T-helper 1 cell treated with Interleukin-12 subunit alpha and Interleukin-12 subunit beta and Interleukin-4 antibody, amounts not matched to agents 30 μg/mL and 1 μg/mL, for 36 hours (primary cell): ENCODE measurements at regions not wholly inside any gene's neighbourhood (a gene's known extent, or its start where the extent isn't known, plus 50 kb on each side); places are given as distances from the start of the nearest gene placed in this dataset.

Experiments used
- H3K27ac Mint-ChIP-seq: one replicate; pipeline ENCODE4 v1.8.0; 2021; ENCODE audit warnings: mild to moderate bottlenecking, mixed read lengths
- H3K27me3 Mint-ChIP-seq: one replicate; pipeline ENCODE4 v1.8.0; 2021; ENCODE audit warnings: low read depth, mixed read lengths
- H3K36me3 Mint-ChIP-seq: one replicate; pipeline ENCODE4 v1.8.0; 2021; ENCODE audit warnings: low read depth, mixed read lengths
- H3K4me1 Mint-ChIP-seq: one replicate; pipeline ENCODE4 v1.8.0; 2021; ENCODE audit warnings: low read depth, mixed read lengths
- H3K4me3 Mint-ChIP-seq: one replicate; pipeline ENCODE4 v1.8.0; 2021; ENCODE audit warnings: mild to moderate bottlenecking, moderate library complexity, mixed read lengths
- H3K9me3 Mint-ChIP-seq: one replicate; pipeline ENCODE4 v1.8.0; 2021; ENCODE audit warnings: mixed read lengths

- no peak overlapping the region for H3K27ac Mint-ChIP-seq
- no peaks in the 10 kb centered on the region for H3K4me1 Mint-ChIP-seq
- no peaks in the 10 kb centered on the region for H3K27me3 Mint-ChIP-seq
- H3K9me3 Mint-ChIP-seq = no peaks in the 10 kb centered on the region
- no peaks in the 10 kb centered on the region for H3K36me3 Mint-ChIP-seq
- no peak overlapping the region for H3K4me3 Mint-ChIP-seq
Observed at GRCh38 chr6:147080225-147080624, 124.0 kb upstream of the STXBP5 start.

GRCh38 chr6:147081076-147081609 lies 123.1 kb upstream of the STXBP5 start:
- Mint-ChIP-seq H3K4me3 (no peak overlapping the region), H3K9me3 (no peaks in the 10 kb centered on the region), H3K27ac (no peak overlapping the region), H3K4me1 (no peaks in the 10 kb centered on the region), H3K36me3 (no peaks in the 10 kb centered on the region), H3K27me3 (no peaks in the 10 kb centered on the region)

GRCh38 chr6:147087641-147088040 lies 116.6 kb upstream of the STXBP5 start:
- Mint-ChIP-seq H3K27me3 (no peaks in the 10 kb centered on the region), H3K9me3 (peaks cover 6% of the 10 kb centered on the region)

GRCh38 chr6:147088861-147089260 lies 115.4 kb upstream of the STXBP5 start:
- Mint-ChIP-seq H3K27ac (no peak overlapping the region), H3K4me1 (no peaks in the 10 kb centered on the region), H3K9me3 (peaks cover 6% of the 10 kb centered on the region), H3K4me3 (no peak overlapping the region), H3K36me3 (no peaks in the 10 kb centered on the region), H3K27me3 (no peaks in the 10 kb centered on the region)

More at GRCh38 chr6:147087641-147088040, 116.6 kb upstream of the STXBP5 start:
- Mint-ChIP-seq H3K4me3 (no peak overlapping the region), H3K4me1 (no peaks in the 10 kb centered on the region), H3K36me3 (no peaks in the 10 kb centered on the region), H3K27ac (no peak overlapping the region)

- H3K27ac Mint-ChIP-seq = no peak overlapping the region
- no peaks in the 10 kb centered on the region for H3K27me3 Mint-ChIP-seq
Observed at GRCh38 chr6:147095316-147095715, 108.9 kb upstream of the STXBP5 start.

GRCh38 chr6:147099974-147100373 lies 104.2 kb upstream of the STXBP5 start:
- H3K27ac Mint-ChIP-seq = no peak overlapping the region
- H3K27me3 Mint-ChIP-seq = no peaks in the 10 kb centered on the region
- H3K4me1 Mint-ChIP-seq = peaks cover 3% of the 10 kb centered on the region
- no peaks in the 10 kb centered on the region for H3K9me3 Mint-ChIP-seq
- H3K36me3 Mint-ChIP-seq = no peaks in the 10 kb centered on the region
- no peak overlapping the region for H3K4me3 Mint-ChIP-seq

More at GRCh38 chr6:147095316-147095715, 108.9 kb upstream of the STXBP5 start:
- H3K4me3 Mint-ChIP-seq = no peak overlapping the region
- H3K36me3 Mint-ChIP-seq = no peaks in the 10 kb centered on the region
- H3K4me1 Mint-ChIP-seq = no peaks in the 10 kb centered on the region
- peaks cover 5% of the 10 kb centered on the region for H3K9me3 Mint-ChIP-seq

- Mint-ChIP-seq H3K27me3 (no peaks in the 10 kb centered on the region), H3K9me3 (no peaks in the 10 kb centered on the region), H3K36me3 (no peaks in the 10 kb centered on the region), H3K27ac (no peak overlapping the region), H3K4me3 (no peak overlapping the region), H3K4me1 (peaks cover 9% of the 10 kb centered on the region)
Observed at GRCh38 chr6:147103007-147103406, 101.2 kb upstream of the STXBP5 start.

- H3K27ac Mint-ChIP-seq = no peak overlapping the region
- H3K4me3 Mint-ChIP-seq = no peak overlapping the region
- peaks cover 13% of the 10 kb centered on the region for H3K4me1 Mint-ChIP-seq
- H3K27me3 Mint-ChIP-seq = no peaks in the 10 kb centered on the region
- no peaks in the 10 kb centered on the region for H3K36me3 Mint-ChIP-seq
- no peaks in the 10 kb centered on the region for H3K9me3 Mint-ChIP-seq
Observed at GRCh38 chr6:147103694-147104093, 100.5 kb upstream of the STXBP5 start.

- H3K9me3 Mint-ChIP-seq = no peaks in the 10 kb centered on the region
- H3K27me3 Mint-ChIP-seq = no peaks in the 10 kb centered on the region
- H3K36me3 Mint-ChIP-seq = no peaks in the 10 kb centered on the region
- H3K4me1 Mint-ChIP-seq = peaks cover 22% of the 10 kb centered on the region
- H3K27ac Mint-ChIP-seq = no peak overlapping the region
- H3K4me3 Mint-ChIP-seq = no peak overlapping the region
Observed at GRCh38 chr6:147105786-147106185, 98.4 kb upstream of the STXBP5 start.

- Mint-ChIP-seq H3K27me3 (no peaks in the 10 kb centered on the region), H3K9me3 (no peaks in the 10 kb centered on the region), H3K4me1 (peaks cover 22% of the 10 kb centered on the region), H3K4me3 (no peak overlapping the region), H3K36me3 (no peaks in the 10 kb centered on the region), H3K27ac (no peak overlapping the region)
Observed at GRCh38 chr6:147106759-147107401, 97.3 kb upstream of the STXBP5 start.

- Mint-ChIP-seq H3K27me3 (no peaks in the 10 kb centered on the region), H3K27ac (no peak overlapping the region), H3K9me3 (no peaks in the 10 kb centered on the region), H3K36me3 (no peaks in the 10 kb centered on the region), H3K4me3 (no peak overlapping the region), H3K4me1 (peaks cover 22% of the 10 kb centered on the region)
Observed at GRCh38 chr6:147108259-147108910, 95.8 kb upstream of the STXBP5 start.

- Mint-ChIP-seq H3K4me3 (no peak overlapping the region), H3K27ac (no peak overlapping the region), H3K9me3 (no peaks in the 10 kb centered on the region), H3K27me3 (no peaks in the 10 kb centered on the region), H3K4me1 (peaks cover 20% of the 10 kb centered on the region), H3K36me3 (no peaks in the 10 kb centered on the region)
Observed at GRCh38 chr6:147109707-147110106, 94.5 kb upstream of the STXBP5 start.

GRCh38 chr6:147116056-147116455 lies 88.2 kb upstream of the STXBP5 start:
- Mint-ChIP-seq H3K4me3 (no peak overlapping the region), H3K27ac (no peak overlapping the region), H3K4me1 (no peaks in the 10 kb centered on the region), H3K27me3 (no peaks in the 10 kb centered on the region), H3K36me3 (no peaks in the 10 kb centered on the region), H3K9me3 (no peaks in the 10 kb centered on the region)

- Mint-ChIP-seq H3K27ac (no peak overlapping the region), H3K4me3 (no peak overlapping the region), H3K27me3 (no peaks in the 10 kb centered on the region), H3K4me1 (no peaks in the 10 kb centered on the region), H3K9me3 (no peaks in the 10 kb centered on the region), H3K36me3 (no peaks in the 10 kb centered on the region)
Observed at GRCh38 chr6:147117011-147117410, 87.2 kb upstream of the STXBP5 start.

- Mint-ChIP-seq H3K9me3 (no peaks in the 10 kb centered on the region), H3K27me3 (no peaks in the 10 kb centered on the region), H3K27ac (no peak overlapping the region), H3K36me3 (no peaks in the 10 kb centered on the region), H3K4me3 (no peak overlapping the region), H3K4me1 (no peaks in the 10 kb centered on the region)
Observed at GRCh38 chr6:147117580-147117979, 86.6 kb upstream of the STXBP5 start.
